ENCODE measurements at regions not wholly inside any gene's neighbourhood (a gene's known extent, or its start where the extent isn't known, plus 50 kb on each side); places are given as distances from the start of the nearest gene placed in this dataset.

DNA sequence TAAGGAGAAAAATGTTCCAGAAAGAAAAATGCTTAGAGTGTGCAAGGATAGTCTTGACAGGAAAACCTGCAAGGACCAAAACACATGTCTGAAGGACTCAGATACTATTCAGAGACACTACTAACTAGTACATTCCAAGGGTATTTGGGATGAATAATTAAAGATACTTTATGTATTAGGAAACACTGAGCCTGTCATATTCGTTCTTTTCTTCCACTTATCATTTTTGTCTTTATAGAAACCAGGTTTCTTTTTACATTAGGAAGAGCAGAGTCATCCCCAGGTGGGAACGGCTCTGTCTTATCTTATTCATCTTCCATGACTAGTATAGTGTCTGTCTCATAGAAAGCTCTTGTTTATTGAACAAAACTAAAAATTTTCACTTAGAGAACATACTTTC is 296.2 kb upstream of the ESRRG start:
- TF ChIP-seq POLR2AphosphoS5 (IDR thresholded peaks at IDR 0.05; ENCODE audit: control insufficient read depth, insufficient read depth, low read depth, low read length) (no peak), SOX6 (IDR thresholded peaks at IDR 0.05) (no peak), FOXM1 (IDR thresholded peaks at IDR 0.05; ENCODE audit: low read depth) (no peak), FOXM1 (CRISPR knock-in tag; IDR thresholded peaks at IDR 0.05; ENCODE audit: low read depth) (no peak), ELF4 (CRISPR knock-in tag; IDR thresholded peaks at IDR 0.05) (no peak), SIX5 (IDR thresholded peaks at IDR 0.05; ENCODE audit: borderline replicate concordance in 1 of 2, insufficient read depth in 1 of 2, low read depth in 1 of 2, low read length in 2 of 2) (no peak), CHD7 (IDR thresholded peaks at IDR 0.05; ENCODE audit: low read depth, low read length) (no peak), FOXK2 (conservative IDR thresholded peaks at IDR 0.05 in 1 of 2, IDR thresholded peaks at IDR 0.05 in 1 of 2; ENCODE audit: low read depth in 2 of 2) (no peak), POLR2A (conservative IDR thresholded peaks at IDR 0.05) (no peak)
